GM18517 (cell line): ENCODE measurements at regions not wholly inside any gene's neighbourhood (a gene's known extent, or its start where the extent isn't known, plus 50 kb on each side); places are given as distances from the start of the nearest gene placed in this dataset.
"Not testable (repeated sequence)": the region's sequence is repeated elsewhere in the genome, so short reads cannot be mapped to it uniquely, and the experiment has no call there.

Experiments
- ATAC-seq: cut with Tn5 transposase; IDR thresholded peaks from one replicate; pipeline ENCODE4 v1.9.1; 2021; ENCODE audit warnings: mild to moderate bottlenecking, moderate library complexity; ENCODE audit not compliant: unreplicated experiment

DNA sequence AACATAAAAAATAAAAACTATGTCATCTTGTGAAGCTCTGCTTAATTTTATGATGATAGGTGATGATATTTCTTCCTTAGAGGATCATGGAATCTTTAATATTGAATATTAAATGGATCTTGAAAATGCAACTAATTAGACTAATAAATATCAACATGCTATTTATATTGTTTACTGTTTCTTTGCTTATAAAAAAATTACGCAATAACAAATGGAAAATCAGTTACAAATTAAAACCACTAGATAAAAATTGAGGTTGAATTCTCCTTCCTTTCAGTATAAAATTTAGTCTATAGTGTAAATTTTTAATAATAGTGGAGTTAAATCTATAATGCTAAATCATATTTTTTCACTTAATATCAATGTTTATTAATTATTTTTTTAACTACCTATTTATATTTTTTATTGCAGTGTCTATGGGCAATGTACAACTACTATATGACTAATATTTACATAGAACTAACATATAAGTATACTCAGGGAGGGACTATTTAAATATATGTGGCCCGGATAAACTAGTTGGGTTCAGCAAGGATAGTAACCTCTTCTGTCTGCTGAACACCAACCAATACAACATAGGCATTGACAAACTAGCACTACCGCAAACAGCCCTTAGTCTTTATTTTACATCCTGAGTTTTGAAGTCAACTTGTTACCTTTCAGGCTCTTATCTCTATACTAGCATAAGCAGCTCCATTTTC is 628.0 kb downstream of the EFNB2 start:
- ATAC-seq: no peak

DNA sequence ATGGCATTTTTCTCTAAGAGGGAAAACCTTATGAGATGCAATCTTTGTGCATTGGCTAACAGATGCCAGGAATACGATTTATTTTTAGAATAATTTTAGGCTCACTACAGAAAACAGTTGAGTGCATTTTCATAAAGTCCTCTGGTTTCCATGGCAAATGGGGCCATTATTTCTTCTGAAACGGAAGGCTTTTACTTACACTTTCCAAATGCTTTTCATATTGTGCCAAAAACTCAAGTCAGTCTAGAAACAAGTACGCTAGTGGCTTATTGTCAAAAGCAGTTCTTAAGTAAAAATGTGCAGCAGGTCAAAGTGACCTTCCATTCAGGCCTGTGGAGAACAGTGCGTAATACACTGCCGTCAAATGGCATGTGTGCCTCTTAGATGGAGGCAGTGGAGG is 628.7 kb downstream of the EFNB2 start:
- ATAC-seq: no peak

GRCh38 chr13:105904034-105904742 is 631.3 kb downstream of the EFNB2 start:
- no peak for ATAC-seq

DNA sequence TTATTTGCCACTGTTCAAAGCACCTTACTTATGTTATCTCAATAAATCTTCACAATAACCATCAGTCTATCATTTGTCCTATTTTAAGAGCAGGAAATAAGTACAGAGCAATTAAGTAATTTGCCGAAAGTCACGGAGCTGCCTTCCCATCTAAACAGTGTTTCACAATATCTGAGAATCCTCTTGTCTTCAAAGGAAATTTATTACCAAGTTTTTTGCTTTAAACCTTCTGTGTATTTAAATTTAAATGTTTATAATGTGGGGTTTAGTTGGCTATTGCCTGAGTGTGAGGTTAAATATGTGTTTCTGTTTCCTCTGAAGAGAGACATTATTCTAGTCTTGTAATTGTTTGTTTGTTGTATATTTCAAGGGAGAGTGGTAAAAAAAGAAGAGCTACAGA is 633.1 kb downstream of the EFNB2 start:
- ATAC-seq: no peak

GRCh38 chr13:105897575-105897974 is 637.9 kb downstream of the EFNB2 start:
- no peak for ATAC-seq

- ATAC-seq: no peak
Observed at GRCh38 chr13:105894697-105895096, 640.8 kb downstream of the EFNB2 start.

- no peak for ATAC-seq
Observed at GRCh38 chr13:105890509-105890908, 645.0 kb downstream of the EFNB2 start.

DNA sequence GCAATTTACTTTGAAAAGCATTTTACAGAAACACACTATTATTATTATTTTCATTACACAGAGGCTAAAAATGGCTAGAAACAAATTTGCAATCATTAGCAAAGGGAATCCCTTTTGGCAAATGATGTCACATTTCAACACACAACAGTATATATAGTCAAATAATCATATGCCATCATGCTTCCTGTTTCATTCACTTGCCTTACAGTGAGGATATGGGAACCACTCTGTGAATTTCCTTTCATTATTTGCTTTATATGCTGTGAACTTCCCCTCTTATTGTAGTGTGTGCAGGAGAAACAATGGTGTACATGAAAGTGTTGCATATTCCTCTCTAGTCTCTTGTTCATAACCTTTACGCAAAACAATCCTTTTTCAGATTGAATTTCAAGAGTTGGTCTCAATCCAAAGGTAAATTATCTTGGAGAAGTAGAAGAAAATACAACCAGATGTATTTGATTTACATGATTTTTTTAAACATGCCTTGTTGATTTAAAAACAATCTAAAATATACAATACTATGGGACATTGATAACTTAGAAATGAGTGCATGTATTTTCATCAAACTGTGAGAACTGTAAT is 657.3 kb downstream of the EFNB2 start:
- no peak for ATAC-seq

DNA sequence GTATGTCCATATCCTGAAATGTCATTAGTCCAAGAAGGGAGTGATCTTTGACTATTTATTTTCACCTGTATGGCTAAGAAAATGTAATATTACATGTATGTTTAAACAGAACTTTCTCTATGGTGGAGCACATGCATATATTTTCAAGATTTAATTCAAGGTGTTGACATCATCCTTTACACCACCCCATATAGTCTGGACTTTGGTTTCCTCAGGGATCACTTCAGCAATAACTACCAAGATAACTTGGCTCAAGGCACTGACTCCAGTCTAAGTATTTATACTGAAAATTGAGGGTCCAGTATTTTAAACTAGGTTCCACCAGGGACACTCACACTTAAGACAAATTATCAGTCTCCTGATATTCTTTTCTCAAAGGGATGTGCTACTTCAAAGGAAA is 660.6 kb downstream of the EFNB2 start:
- ATAC-seq: no peak

GRCh38 chr13:105871768-105872167 is 663.7 kb downstream of the EFNB2 start:
- no peak for ATAC-seq

GRCh38 chr13:105871326-105871725 is 664.1 kb downstream of the EFNB2 start:
- ATAC-seq: no peak

DNA sequence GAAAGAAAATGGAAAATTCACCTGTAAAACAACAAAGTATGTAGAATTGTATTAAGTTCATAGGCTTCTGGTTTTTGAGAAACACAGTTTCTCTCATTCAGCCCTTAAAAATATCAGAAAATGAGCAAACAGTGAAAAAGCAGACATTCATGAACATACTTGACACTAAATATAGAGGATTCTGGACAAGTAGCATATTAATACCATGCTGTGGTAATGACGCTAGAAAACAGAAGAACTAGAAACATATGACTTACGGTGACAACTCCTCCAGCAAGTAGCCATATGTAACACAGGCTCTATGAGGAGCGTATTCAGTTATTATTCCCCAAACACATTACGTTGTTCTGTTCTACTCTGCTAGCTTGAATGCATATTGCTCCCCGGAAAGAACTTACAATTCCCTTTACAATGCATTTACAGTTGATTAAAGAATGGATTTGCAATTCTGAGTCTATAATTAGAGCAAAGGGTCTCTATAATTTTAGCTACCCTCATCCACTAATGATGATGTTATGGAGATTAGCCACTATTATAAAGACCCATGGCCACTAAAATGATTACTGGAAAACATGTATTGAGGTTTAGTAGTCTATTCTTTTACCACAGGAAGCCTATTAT is 672.1 kb downstream of the EFNB2 start:
- ATAC-seq: no peak

DNA sequence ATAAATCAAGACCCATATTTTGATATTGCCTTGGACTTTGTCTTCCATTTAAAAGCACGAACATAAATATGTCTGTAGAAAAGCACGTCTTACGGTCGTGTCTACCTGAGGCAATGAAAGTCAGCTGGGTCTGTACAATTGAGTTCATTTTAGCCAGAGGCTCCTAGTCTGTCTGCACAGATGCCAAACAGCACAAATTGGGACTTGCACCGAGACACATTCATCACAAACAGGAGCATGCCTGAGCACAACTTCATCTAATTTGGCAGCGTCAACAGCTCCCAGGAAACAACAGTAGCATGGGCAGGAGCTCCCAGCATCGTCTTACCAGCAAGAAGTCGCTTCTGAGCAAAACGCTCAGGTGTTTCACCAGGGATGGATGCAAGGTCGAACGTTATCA is 687.0 kb downstream of the EFNB2 start:
- ATAC-seq: no peak

GRCh38 chr13:105847527-105848291 is 687.8 kb downstream of the EFNB2 start:
- no peak for ATAC-seq

GRCh38 chr13:105846923-105847322 is 688.5 kb downstream of the EFNB2 start:
- ATAC-seq: no peak

- ATAC-seq: no peak
Observed at GRCh38 chr13:105841286-105841685, 694.2 kb downstream of the EFNB2 start.

GRCh38 chr13:105838231-105838630 is 697.2 kb downstream of the EFNB2 start:
- ATAC-seq: no peak

GRCh38 chr13:105837295-105837694 is 698.2 kb downstream of the EFNB2 start:
- ATAC-seq: not testable (repeated sequence)

- no peak for ATAC-seq
Observed at GRCh38 chr13:105830821-105831220, 704.6 kb downstream of the EFNB2 start.

GRCh38 chr13:105827111-105827809 is 708.2 kb downstream of the EFNB2 start:
- ATAC-seq: no peak
